ENCODE measurements at regions not wholly inside any gene's neighbourhood (a gene's known extent, or its start where the extent isn't known, plus 50 kb on each side); places are given as distances from the start of the nearest gene placed in this dataset.

DNA sequence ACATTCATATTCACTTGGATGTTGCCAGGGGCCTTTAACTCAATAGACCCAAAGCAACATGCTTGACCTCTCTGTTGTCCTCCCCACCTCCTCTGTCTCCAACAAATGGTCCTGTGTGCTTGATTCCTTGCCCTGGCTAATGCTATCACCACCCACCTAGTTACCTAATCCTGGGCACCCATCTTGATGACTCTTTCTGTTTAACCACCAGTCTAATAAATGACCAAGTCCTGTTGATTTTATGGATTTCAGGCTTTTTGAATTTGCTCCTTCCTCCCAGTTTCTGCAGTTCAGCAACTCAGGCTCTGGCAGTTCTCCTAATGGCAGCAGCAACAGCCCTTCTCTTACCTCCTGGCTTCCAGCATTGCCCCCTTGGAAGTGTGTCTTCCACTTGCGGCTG is 246.3 kb upstream of the KLF4 start:
- TF ChIP-seq, protein P1, sequence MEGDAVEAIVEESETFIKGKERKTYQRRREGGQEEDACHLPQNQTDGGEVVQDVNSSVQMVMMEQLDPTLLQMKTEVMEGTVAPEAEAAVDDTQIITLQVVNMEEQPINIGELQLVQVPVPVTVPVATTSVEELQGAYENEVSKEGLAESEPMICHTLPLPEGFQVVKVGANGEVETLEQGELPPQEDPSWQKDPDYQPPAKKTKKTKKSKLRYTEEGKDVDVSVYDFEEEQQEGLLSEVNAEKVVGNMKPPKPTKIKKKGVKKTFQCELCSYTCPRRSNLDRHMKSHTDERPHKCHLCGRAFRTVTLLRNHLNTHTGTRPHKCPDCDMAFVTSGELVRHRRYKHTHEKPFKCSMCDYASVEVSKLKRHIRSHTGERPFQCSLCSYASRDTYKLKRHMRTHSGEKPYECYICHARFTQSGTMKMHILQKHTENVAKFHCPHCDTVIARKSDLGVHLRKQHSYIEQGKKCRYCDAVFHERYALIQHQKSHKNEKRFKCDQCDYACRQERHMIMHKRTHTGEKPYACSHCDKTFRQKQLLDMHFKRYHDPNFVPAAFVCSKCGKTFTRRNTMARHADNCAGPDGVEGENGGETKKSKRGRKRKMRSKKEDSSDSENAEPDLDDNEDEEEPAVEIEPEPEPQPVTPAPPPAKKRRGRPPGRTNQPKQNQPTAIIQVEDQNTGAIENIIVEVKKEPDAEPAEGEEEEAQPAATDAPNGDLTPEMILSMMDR (IDR thresholded peaks at IDR 0.05): no peak
- TF ChIP-seq POLR2AphosphoS5 (IDR thresholded peaks at IDR 0.05) (no peak), POLR2A (IDR thresholded peaks at IDR 0.05) (no peak), EP300 (IDR thresholded peaks at IDR 0.05) (no peak)
- Histone ChIP-seq H3K27ac (no peak overlapping the region), H3K36me3 (no peaks in the 10 kb centered on the region), H3K27me3 (no peaks in the 10 kb centered on the region), H3K4me3 (no peak overlapping the region), H3K9me3 (no peaks in the 10 kb centered on the region), H3K4me1 (peaks cover 0 to 51% (median 33%) of the 10 kb centered on the region in 4 donors)
- intact Hi-C loops (cut with DNase I): no loop called here
- no peak for DNase-seq
- 92 to 100% methylated on average over 1 of the region's 1 CpG for WGBS, 2 donors

DNA sequence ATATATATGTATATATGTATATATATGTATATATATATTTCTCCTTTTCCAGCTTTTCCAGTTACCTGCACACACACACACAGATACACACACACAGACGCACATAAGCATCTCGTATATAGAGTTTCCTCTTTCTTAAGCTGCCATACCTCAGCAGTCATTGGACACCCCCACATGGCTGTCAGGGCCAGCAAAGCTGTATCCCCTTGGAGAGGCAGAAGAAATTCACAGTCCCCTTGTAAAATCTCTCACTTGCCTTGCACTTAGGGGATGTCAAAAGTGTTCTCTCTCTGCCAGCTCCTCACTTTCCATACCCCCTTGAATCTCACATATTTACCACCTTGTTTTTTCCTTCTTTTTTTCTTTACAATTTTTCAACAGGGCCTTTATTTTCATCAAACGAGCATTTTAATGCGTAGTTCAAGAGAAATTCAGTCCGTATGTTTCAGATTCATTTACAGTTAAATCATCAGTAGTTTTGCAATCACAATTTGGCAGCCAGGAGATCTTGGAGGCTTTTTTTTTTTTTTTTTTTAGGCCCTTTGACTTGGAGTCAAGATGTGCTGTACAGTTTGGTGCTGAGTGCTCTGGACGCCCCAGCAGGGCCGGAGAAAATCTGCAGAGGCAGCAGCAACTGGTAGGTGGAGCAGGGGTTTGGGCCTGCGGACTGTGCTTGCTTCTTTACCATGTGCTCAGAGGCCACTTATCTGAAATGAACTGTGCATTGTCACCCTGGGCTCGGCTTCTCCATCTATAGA is 244.9 kb upstream of the KLF4 start:
- Histone ChIP-seq H3K4me3 (no peak overlapping the region), H3K9me3 (no peaks in the 10 kb centered on the region), H3K27ac (peak overlapping the region; percentile 70 to 81 (median 80)), H3K36me3 (no peaks in the 10 kb centered on the region), H3K27me3 (no peaks in the 10 kb centered on the region), H3K4me1 (peaks cover 0 to 43% (median 23%) of the 10 kb centered on the region in 4 donors)
- DNase-seq: peak; percentile 72
- intact Hi-C loops (cut with DNase I): loop anchor here (5.0 kb wide), 3 partner anchors 97 to 408 kb away; no protein-coding TSS in a partner anchor
- TF ChIP-seq EP300 (IDR thresholded peaks at IDR 0.05) (no peak), POLR2A (IDR thresholded peaks at IDR 0.05) (no peak), POLR2AphosphoS5 (IDR thresholded peaks at IDR 0.05) (peak in 1 of 4 donors; percentile 18)
- TF ChIP-seq, protein P1 (IDR thresholded peaks at IDR 0.05): no peak
- 83 to 88% methylated on average over 9 of the region's 9 CpGs for WGBS, 2 donors

DNA sequence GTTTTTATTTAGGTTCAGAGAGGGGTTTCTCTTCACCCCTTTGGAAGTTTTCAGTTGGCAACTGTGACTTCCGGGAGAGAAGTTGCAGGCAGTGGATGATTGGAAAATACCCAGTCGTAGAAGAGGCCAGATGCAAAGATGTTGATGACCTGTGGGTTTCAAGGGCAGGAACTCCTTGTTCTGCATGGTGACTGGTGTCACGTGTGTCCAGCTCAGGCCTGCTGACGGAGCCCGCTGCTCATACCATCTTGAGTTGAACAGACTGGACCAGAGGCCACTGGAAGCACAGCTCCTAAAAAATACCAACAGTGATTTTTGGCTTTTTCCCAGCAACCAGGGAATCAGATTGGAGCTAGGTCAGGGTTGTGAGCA is 243.9 kb upstream of the KLF4 start:
- intact Hi-C loops (cut with DNase I): loop anchor here (2.0 to 5.0 kb wide), 4 partner anchors 17 to 409 kb away; no protein-coding TSS in a partner anchor
- TF ChIP-seq, protein P1 (IDR thresholded peaks at IDR 0.05): no peak
- peak in 2 of 4 donors; percentile 47 to 70 for TF ChIP-seq EP300 (IDR thresholded peaks at IDR 0.05)
- TF ChIP-seq POLR2AphosphoS5 (IDR thresholded peaks at IDR 0.05): peak; percentile 7 to 71 (median 53)
- Histone ChIP-seq H3K4me1 (peaks cover 0 to 43% (median 19%) of the 10 kb centered on the region in 4 donors), H3K9me3 (no peaks in the 10 kb centered on the region), H3K36me3 (no peaks in the 10 kb centered on the region), H3K27me3 (no peaks in the 10 kb centered on the region), H3K4me3 (peak overlapping the region in 3 of 4 donors; percentile 10 to 22 (median 14)), H3K27ac (peak overlapping the region; percentile 70 to 81 (median 80))
- peak; percentile 90 for DNase-seq
- WGBS, 2 donors: 63 to 70% methylated on average over 5 of the region's 5 CpGs

DNA sequence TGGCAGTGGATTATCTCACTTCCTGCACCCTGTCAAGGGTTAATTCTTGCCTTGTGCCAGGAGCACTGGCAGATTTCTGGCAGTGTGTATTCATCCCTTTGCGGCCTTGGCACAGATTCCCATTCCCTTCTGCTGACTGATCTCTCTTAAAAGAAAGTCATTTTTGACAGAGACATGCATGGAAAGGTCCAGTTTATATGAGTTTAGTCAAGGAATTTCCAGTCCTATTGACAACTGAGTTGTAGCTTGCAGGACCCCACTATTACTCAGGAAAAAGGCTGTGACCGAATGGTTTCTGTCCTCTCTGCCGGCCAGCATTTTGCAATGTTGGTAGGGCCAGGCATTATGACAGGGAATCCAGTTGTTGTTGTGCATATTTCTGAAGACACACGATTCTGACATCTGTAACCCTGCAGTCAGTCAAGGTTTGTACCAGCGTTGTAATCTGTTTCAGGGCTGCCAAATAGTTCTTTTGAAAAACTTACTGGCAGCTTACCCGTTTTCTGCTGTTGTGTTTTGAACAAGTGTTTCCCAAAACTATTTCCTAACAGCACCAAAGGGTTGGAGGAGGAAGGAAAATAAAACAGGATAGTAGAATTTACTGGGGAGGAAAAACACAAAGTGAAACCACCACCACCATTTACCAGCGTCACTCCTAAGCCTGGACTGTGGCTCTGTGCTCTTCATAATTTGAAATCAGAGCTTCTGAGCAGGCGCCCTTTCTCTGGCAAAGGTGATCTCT is 243.4 kb upstream of the KLF4 start:
- intact Hi-C loops (cut with DNase I): loop anchor here (2.0 to 5.0 kb wide), 4 partner anchors 18 to 409 kb away; no protein-coding TSS in a partner anchor
- 22 to 52% methylated on average over 8 of the region's 8 CpGs for WGBS, 2 donors
- H3K9me3 ChIP-seq: no peaks in the 10 kb centered on the region
- TF ChIP-seq EP300 (IDR thresholded peaks at IDR 0.05) (peak in 1 of 4 donors; percentile 6), POLR2A (IDR thresholded peaks at IDR 0.05) (no peak), POLR2AphosphoS5 (IDR thresholded peaks at IDR 0.05) (peak; percentile 7 to 50 (median 31))
- TF ChIP-seq, protein P1 (IDR thresholded peaks at IDR 0.05): no peak
- no peaks in the 10 kb centered on the region for H3K36me3 ChIP-seq
- H3K4me3 ChIP-seq: peak overlapping the region in 3 of 4 donors; percentile 10 to 22 (median 14)
- peak; percentile 82 for DNase-seq
- peak overlapping the region; percentile 70 to 81 (median 80) for H3K27ac ChIP-seq
- peaks cover 0 to 38% (median 18%) of the 10 kb centered on the region in 4 donors for H3K4me1 ChIP-seq
- H3K27me3 ChIP-seq: no peaks in the 10 kb centered on the region
